ENCODE measurements at regions not wholly inside any gene's neighbourhood (a gene's known extent, or its start where the extent isn't known, plus 50 kb on each side); places are given as distances from the start of the nearest gene placed in this dataset.

DNA sequence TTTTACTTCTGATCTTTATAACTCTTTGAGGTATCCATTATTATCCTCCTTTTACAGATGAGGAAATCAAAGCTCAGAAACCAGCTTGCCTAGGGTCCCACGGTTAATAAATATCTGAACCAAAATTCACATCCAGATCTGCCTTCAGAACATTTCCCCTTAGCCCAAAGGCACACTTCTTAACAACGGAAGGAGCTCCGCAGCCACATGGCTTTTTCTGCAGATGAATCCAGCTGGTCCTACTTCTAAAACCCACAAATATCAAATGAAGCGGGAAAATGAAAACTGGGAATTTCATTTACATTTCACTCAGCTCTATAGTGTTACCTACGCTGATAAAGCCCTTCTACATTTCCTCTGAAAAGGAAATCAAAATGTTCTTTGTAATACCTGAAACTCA is 357.0 kb upstream of the ID2 start:
- Histone ChIP-seq H3K4me1 (no peaks in the 10 kb centered on the region), H3K27ac (no peak overlapping the region), H3K27me3 (no peaks in the 10 kb centered on the region), H3K36me3 (no peaks in the 10 kb centered on the region), H3K4me3 (replicated peaks in 1 of 3) (no peak overlapping the region), H3K9me3 (no peaks in the 10 kb centered on the region)
- intact Hi-C loops (cut with DNase I) = no loop called here
- DNase-seq = no peak
- TF ChIP-seq CTCF (IDR thresholded peaks at IDR 0.05) = no peak
- TF ChIP-seq POLR2A (IDR thresholded peaks at IDR 0.05) = no peak
- WGBS, 2 donors = 89 to 93% methylated on average over 5 of the region's 5 CpGs

GRCh38 chr2:8327371-8328100 is 354.3 kb upstream of the ID2 start:
- H3K9me3 ChIP-seq = no peaks in the 10 kb centered on the region
- no peak overlapping the region for H3K27ac ChIP-seq
- intact Hi-C loops (cut with DNase I) = no loop called here
- no peaks in the 10 kb centered on the region for H3K27me3 ChIP-seq
- no peak for TF ChIP-seq CTCF (IDR thresholded peaks at IDR 0.05)
- no peak for TF ChIP-seq POLR2A (IDR thresholded peaks at IDR 0.05)
- H3K36me3 ChIP-seq = no peaks in the 10 kb centered on the region
- 94 to 96% methylated on average over 6 to 8 of the region's 8 CpGs for WGBS, 2 donors
- H3K4me1 ChIP-seq = no peaks in the 10 kb centered on the region
- H3K4me3 ChIP-seq (replicated peaks in 1 of 3) = no peak overlapping the region
- no peak for DNase-seq

DNA sequence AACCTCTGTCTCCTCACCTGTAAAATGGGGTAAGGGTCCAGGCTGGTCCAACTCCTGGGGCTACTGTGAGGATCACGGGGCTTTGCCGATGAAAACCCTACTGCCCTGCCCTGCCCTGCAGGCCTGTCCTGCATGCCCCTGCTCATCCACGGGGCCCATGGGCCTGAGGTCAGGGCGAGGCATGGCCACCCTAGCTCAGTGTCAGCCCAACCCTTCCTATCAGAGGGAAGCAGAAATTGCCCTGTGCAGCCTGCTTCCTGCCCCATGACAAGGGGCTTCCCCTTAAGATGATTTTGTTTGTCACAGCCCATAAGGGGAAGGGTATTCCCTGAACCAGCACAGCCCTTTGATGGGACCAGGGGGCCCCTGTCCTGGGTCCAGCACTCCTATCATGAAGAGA is 353.6 kb upstream of the ID2 start:
- H3K4me1 ChIP-seq = no peaks in the 10 kb centered on the region
- no peak for DNase-seq
- 77 to 80% methylated on average over 2 to 4 of the region's 4 CpGs for WGBS, 2 donors
- TF ChIP-seq CTCF (IDR thresholded peaks at IDR 0.05) = no peak
- no peak for TF ChIP-seq POLR2A (IDR thresholded peaks at IDR 0.05)
- H3K9me3 ChIP-seq = no peaks in the 10 kb centered on the region
- H3K27me3 ChIP-seq = no peaks in the 10 kb centered on the region
- H3K27ac ChIP-seq = no peak overlapping the region
- H3K36me3 ChIP-seq = no peaks in the 10 kb centered on the region
- intact Hi-C loops (cut with DNase I) = no loop called here
- H3K4me3 ChIP-seq (replicated peaks in 1 of 3) = no peak overlapping the region

DNA sequence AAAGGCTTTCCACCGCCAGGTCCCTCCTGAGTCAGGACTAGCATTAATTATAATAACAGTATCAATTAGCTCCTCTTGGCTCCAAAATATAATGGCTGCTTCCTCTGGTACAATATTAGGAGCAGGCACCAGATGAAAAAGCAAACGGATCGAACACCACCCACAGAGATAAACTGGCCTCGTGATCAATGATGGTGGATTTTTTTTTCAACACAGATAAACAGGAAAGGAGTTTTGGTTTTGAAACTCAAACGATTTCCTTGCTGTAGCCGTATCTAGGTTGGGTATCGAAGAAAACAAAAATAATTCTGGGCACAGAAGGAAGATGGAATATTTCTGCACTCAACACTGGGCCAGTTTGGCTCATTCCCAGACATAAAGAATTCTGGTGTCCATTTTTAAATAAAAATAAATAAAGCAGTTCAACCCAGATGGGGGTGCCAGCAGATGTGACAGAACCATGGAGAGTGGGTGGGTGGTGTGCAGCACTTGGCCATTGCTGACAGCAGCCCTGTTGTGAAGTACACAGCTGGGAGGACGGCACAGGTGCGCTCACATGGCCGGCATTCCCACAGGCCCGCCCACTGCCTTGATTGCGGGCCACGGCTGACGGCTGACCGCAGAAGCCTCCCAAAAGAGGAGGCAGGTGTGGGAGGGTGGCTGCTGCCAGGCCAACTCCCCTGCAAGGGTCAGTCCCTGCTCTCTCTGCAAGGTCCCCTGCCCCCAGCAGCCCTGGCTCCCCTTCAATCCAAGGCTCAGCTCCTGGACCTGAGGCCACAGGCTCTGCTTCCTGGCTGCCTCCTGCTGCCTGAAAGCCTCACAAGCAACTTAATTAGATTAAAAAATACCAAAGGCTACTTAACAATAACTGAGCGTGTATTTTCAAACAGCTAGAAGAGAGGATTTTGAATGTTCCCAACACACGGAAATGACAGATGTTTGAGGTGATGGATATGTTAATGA is 351.9 kb upstream of the ID2 start:
- Histone ChIP-seq H3K4me1 (no peaks in the 10 kb centered on the region), H3K4me3 (replicated peaks in 1 of 3) (no peak overlapping the region), H3K36me3 (no peaks in the 10 kb centered on the region), H3K27ac (no peak overlapping the region), H3K27me3 (no peaks in the 10 kb centered on the region), H3K9me3 (no peaks in the 10 kb centered on the region)
- no peak for DNase-seq
- WGBS, 2 donors = 80 to 86% methylated on average over 17 of the region's 17 CpGs
- TF ChIP-seq CTCF (IDR thresholded peaks at IDR 0.05) = no peak
- no peak for TF ChIP-seq POLR2A (IDR thresholded peaks at IDR 0.05)
- intact Hi-C loops (cut with DNase I) = no loop called here

GRCh38 chr2:8331068-8331467 is 350.8 kb upstream of the ID2 start:
- no peaks in the 10 kb centered on the region for H3K27me3 ChIP-seq
- intact Hi-C loops (cut with DNase I) = no loop called here
- H3K4me3 ChIP-seq (replicated peaks in 1 of 3) = no peak overlapping the region
- no peak overlapping the region for H3K27ac ChIP-seq
- H3K36me3 ChIP-seq = no peaks in the 10 kb centered on the region
- 70 to 99% methylated on average over 4 of the region's 4 CpGs for WGBS, 2 donors
- DNase-seq = no peak
- no peaks in the 10 kb centered on the region for H3K9me3 ChIP-seq
- no peaks in the 10 kb centered on the region for H3K4me1 ChIP-seq
- TF ChIP-seq POLR2A (IDR thresholded peaks at IDR 0.05) (no peak), CTCF (IDR thresholded peaks at IDR 0.05) (no peak)
